DND-41 (cell line): ENCODE measurements at regions not wholly inside any gene's neighbourhood (a gene's known extent, or its start where the extent isn't known, plus 50 kb on each side); places are given as distances from the start of the nearest gene placed in this dataset.

Experiments used
- CTCF ChIP-seq: IDR thresholded peaks from 2 replicates; pipeline ENCODE4 v1.5.1; 2012; ENCODE audit warnings: borderline replicate concordance, low read length, moderate library complexity, mild to moderate bottlenecking; ENCODE audit not compliant: poor library complexity, severe bottlenecking; ENCODE audit errors: extremely low read depth
- EZH2 ChIP-seq: IDR thresholded peaks from 3 replicates; pipeline ENCODE4 v1.6.1; 2012; ENCODE audit warnings: borderline replicate concordance, low read depth, mild to moderate bottlenecking, moderate library complexity, low read length, inconsistent platforms; ENCODE audit not compliant: severe bottlenecking

GRCh38 chr1:228984646-228985631 is 249.7 kb downstream of the RHOU start:
- no peak for TF ChIP-seq CTCF
- no peak for TF ChIP-seq EZH2
